Thyroid gland (tissue), 4 donors: ENCODE measurements at regions not wholly inside any gene's neighbourhood (a gene's known extent, or its start where the extent isn't known, plus 50 kb on each side); places are given as distances from the start of the nearest gene placed in this dataset.

Source experiments
- DNase-seq, 2 donors: peaks; one replicate each; pipeline ENCODE4 v3.0.0-alpha.2; 2019
- H3K27ac ChIP-seq, 3 donors: fragments of 200-600 bp; sonication (generic); 1 replicate in 2 of 3; 2 replicates in 1 of 3; pipeline ENCODE4 v1.5.1; 2016 to 2019; ENCODE audit warnings: mild to moderate bottlenecking in 1 of 3, moderate library complexity in 1 of 3
- H3K27me3 ChIP-seq: fragments of 200-600 bp; sonication (generic); one replicate; pipeline ENCODE4 v1.5.1; 2019
- H3K36me3 ChIP-seq, 2 donors: fragments of 200-600 bp; sonication (generic); one replicate each; pipeline ENCODE4 v1.5.1; 2016 to 2019
- H3K4me1 ChIP-seq, 2 donors: fragments of 200-600 bp; sonication (generic); one replicate each; pipeline ENCODE4 v1.5.1; 2017 to 2019
- H3K4me3 ChIP-seq, 3 donors: fragments of 200-600 bp; sonication (generic); replicated peaks in 1 of 3; 1 replicate in 2 of 3; 2 replicates in 1 of 3; pipeline ENCODE4 v1.5.1; 2016; ENCODE audit warnings: mild to moderate bottlenecking in 1 of 3
- H3K9me3 ChIP-seq: fragments of 200-600 bp; sonication (generic); one replicate; pipeline ENCODE4 v1.5.1; 2017
- POLR2A ChIP-seq, 2 donors: fragments of 450-650 bp; IDR thresholded peaks; one replicate each; pipeline ENCODE4 v1.6.1; 2017; ENCODE audit warnings: antibody characterized with exemption in 2 of 2, mild to moderate bottlenecking in 2 of 2, moderate library complexity in 1 of 2
- WGBS, 2 donors: methylation state at CpG; one replicate each; pipeline ENCODE4 v1.1.5; 2017; 5-methylcytosine and 5-hydroxymethylcytosine counted together
- intact Hi-C: fragments of 100-400 bp; cut with DNase I; formaldehyde crosslinking; loops from one replicate; pipeline ENCODE4 v1.15.1; 2023
- TF ChIP-seq, protein P1 (sequence below), 6 experiments: fragments of 200-600 bp in 3 of 6; fragments of 450-650 bp in 3 of 6; sonication (generic) in 3 of 6; IDR thresholded peaks; one replicate each; pipeline ENCODE4 v1.5.1; 2016 to 2019; ENCODE audit warnings: antibody characterized with exemption in 6 of 6, mild to moderate bottlenecking in 2 of 6, inconsistent platforms in 1 of 6, moderate library complexity in 1 of 6

DNA sequence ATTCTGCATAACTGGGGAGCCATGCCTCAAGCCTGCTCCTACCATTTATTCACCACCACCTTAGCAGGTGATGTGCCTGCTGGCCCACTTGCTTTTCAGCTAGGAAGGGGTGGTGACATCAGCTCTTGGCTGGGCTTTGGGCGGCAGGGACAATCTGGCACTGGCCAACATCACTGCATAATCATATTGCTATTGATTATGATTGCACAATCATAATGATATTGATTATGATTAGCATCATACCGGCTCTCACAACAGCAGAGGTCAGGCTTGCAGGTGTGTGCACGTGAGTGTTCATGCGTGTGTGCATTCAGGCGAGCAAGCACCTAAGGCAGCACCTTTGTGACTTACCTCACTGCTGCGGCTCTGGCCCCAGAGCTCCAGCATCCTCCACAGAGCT lies 273.8 kb downstream of the AJAP1 start:
- H3K27ac ChIP-seq, result no peak overlapping the region
- WGBS, 2 donors, result 68 to 80% methylated on average over 6 of the region's 6 CpGs
- no peak for TF ChIP-seq POLR2A (IDR thresholded peaks at IDR 0.05)
- TF ChIP-seq, protein P1, sequence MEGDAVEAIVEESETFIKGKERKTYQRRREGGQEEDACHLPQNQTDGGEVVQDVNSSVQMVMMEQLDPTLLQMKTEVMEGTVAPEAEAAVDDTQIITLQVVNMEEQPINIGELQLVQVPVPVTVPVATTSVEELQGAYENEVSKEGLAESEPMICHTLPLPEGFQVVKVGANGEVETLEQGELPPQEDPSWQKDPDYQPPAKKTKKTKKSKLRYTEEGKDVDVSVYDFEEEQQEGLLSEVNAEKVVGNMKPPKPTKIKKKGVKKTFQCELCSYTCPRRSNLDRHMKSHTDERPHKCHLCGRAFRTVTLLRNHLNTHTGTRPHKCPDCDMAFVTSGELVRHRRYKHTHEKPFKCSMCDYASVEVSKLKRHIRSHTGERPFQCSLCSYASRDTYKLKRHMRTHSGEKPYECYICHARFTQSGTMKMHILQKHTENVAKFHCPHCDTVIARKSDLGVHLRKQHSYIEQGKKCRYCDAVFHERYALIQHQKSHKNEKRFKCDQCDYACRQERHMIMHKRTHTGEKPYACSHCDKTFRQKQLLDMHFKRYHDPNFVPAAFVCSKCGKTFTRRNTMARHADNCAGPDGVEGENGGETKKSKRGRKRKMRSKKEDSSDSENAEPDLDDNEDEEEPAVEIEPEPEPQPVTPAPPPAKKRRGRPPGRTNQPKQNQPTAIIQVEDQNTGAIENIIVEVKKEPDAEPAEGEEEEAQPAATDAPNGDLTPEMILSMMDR (IDR thresholded peaks at IDR 0.05), result no peak

DNA sequence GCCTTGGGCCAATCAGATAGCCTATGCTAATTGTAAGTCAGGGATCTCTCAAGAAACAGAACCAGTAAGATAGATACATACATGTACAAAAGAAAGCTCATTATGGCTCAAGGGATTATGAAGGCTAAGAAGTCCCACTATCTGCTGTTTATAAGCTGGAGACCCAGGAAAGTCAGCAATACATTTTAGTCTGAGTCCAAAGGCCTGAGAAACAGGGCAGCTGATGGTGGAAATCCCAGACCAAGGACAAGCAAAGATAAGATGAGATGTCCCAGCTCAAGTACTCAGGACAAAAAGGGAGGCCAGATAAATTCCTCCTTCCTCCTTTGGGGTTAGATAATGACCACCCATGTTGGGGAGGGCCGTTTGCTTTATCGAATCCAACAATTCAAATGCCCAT lies 269.9 kb downstream of the AJAP1 start:
- H3K4me1 ChIP-seq, result no peaks in the 10 kb centered on the region
- no peak overlapping the region for H3K4me3 ChIP-seq
- no peak for DNase-seq
- no peak overlapping the region for H3K27ac ChIP-seq
- H3K9me3 ChIP-seq, result no peaks in the 10 kb centered on the region
- no peaks in the 10 kb centered on the region for H3K27me3 ChIP-seq
- TF ChIP-seq, protein P1 (IDR thresholded peaks at IDR 0.05), result no peak
- no peak for TF ChIP-seq POLR2A (IDR thresholded peaks at IDR 0.05)
- 79 to 87% methylated on average over 2 of the region's 2 CpGs for WGBS, 2 donors
- intact Hi-C loops, result no loop called here
- H3K36me3 ChIP-seq, result no peaks in the 10 kb centered on the region

More for the DNA sequence above, 273.8 kb downstream of the AJAP1 start:
- H3K4me3 ChIP-seq, result no peak overlapping the region
- H3K4me1 ChIP-seq, result no peaks in the 10 kb centered on the region
- H3K36me3 ChIP-seq, result no peaks in the 10 kb centered on the region
- no peak for DNase-seq
- intact Hi-C loops, result no loop called here
- H3K9me3 ChIP-seq, result no peaks in the 10 kb centered on the region
- no peaks in the 10 kb centered on the region for H3K27me3 ChIP-seq

DNA sequence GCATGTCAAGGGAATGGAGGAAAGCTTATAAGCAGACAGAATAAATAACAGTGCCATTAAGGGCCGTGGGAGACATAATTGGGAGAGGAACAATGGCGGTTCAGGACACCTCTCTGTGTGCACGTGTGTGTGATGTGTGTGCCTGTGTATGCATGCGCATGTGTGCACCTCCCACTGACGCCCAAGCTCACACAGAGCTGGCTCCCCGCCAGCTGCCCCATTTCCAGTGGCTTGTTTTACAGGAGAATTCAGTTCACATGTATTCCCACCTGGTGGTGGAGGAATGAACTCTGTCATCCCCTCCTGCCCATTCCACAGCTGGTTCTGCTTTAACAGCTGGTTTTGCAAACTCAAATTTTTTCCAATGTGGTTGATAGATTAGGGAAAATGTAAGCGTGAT lies 262.2 kb downstream of the AJAP1 start:
- intact Hi-C loops, result no loop called here
- 67 to 76% methylated on average over 7 of the region's 7 CpGs for WGBS, 2 donors
- no peak for DNase-seq
- H3K36me3 ChIP-seq, result no peaks in the 10 kb centered on the region
- H3K9me3 ChIP-seq, result no peaks in the 10 kb centered on the region
- TF ChIP-seq POLR2A (IDR thresholded peaks at IDR 0.05), result no peak
- TF ChIP-seq, protein P1 (IDR thresholded peaks at IDR 0.05), result no peak
- no peaks in the 10 kb centered on the region for H3K27me3 ChIP-seq
- H3K4me3 ChIP-seq, result no peak overlapping the region
- H3K27ac ChIP-seq, result no peak overlapping the region
- H3K4me1 ChIP-seq, result no peaks in the 10 kb centered on the region

DNA sequence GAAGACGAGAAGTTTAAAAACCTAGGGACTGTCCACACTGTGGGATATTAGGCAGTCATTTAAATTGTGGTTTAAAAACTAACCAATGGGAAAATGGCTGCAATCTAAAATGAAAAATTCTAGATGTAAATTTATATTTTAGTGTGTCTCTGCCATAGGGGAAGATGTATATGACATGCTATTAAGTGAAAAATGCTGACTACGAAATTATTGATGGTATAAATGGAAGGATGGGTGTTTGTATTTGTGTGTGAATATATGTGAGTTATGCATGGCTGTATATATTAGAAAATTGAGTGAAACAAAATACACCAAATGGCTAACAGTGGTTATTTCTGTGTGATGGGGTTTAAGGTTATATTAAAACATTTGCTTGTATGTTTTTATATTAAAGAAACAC lies 260.7 kb downstream of the AJAP1 start:
- TF ChIP-seq, protein P1 (IDR thresholded peaks at IDR 0.05), result no peak
- TF ChIP-seq POLR2A (IDR thresholded peaks at IDR 0.05), result no peak
- intact Hi-C loops, result no loop called here
- Histone ChIP-seq H3K9me3 (no peaks in the 10 kb centered on the region), H3K27me3 (no peaks in the 10 kb centered on the region), H3K4me1 (no peaks in the 10 kb centered on the region), H3K27ac (no peak overlapping the region), H3K4me3 (no peak overlapping the region), H3K36me3 (no peaks in the 10 kb centered on the region)
- 82 to 90% methylated on average over 2 of the region's 2 CpGs for WGBS, 2 donors
- no peak for DNase-seq

DNA sequence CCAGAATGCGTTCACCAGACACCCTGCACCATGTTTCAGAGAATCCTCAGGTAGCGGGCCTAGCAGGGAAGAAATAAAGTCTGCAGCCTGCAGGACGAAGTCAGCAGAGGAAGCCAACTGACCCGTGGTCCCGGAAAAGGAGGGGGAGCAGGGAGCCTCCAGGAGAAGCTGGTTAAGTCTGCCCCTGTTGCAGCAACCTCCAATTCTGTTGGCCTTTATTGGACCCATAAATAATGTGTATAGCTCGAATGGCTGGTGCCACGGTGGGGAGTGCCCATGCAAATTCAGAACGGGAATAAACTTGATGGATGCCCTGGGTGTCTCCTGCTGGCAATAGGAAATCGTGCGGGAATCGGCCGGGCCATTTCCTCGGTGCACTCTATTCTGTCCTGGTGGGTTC lies 254.1 kb downstream of the AJAP1 start:
- no peaks in the 10 kb centered on the region for H3K9me3 ChIP-seq
- H3K4me1 ChIP-seq, result no peaks in the 10 kb centered on the region
- intact Hi-C loops, result no loop called here
- no peak for DNase-seq
- H3K27me3 ChIP-seq, result no peaks in the 10 kb centered on the region
- H3K27ac ChIP-seq, result no peak overlapping the region
- H3K36me3 ChIP-seq, result no peaks in the 10 kb centered on the region
- no peak overlapping the region for H3K4me3 ChIP-seq
- TF ChIP-seq, protein P1 (IDR thresholded peaks at IDR 0.05), result no peak
- no peak for TF ChIP-seq POLR2A (IDR thresholded peaks at IDR 0.05)
- 90% methylated on average over 13 of the region's 13 CpGs for WGBS, 2 donors
